ENCODE measurements at regions not wholly inside any gene's neighbourhood (a gene's known extent, or its start where the extent isn't known, plus 50 kb on each side); places are given as distances from the start of the nearest gene placed in this dataset.

GRCh38 chr6:49370518-49370917 lies 92.5 kb downstream of the MMUT start:
- Histone ChIP-seq H3K27me3 (no peaks in the 10 kb centered on the region), H3K4me3 (ENCODE audit: low read depth, low read length) (no peak overlapping the region), H3K4me1 (peaks cover 4% of the 10 kb centered on the region; the same call in 1 of the 2 replicates), H3K9me3 (no peaks in the 10 kb centered on the region), H3K36me3 (no peaks in the 10 kb centered on the region)
- no peak for TF ChIP-seq CTCF (IDR thresholded peaks at IDR 0.05; ENCODE audit: low read depth, low read length)
- DNase-seq = no peak

- Histone ChIP-seq H3K27me3 (no peaks in the 10 kb centered on the region), H3K4me3 (ENCODE audit: low read depth, low read length) (no peak overlapping the region), H3K9me3 (no peaks in the 10 kb centered on the region), H3K36me3 (no peaks in the 10 kb centered on the region), H3K4me1 (peaks cover 4% of the 10 kb centered on the region; the same call in 1 of the 2 replicates)
- TF ChIP-seq CTCF (IDR thresholded peaks at IDR 0.05; ENCODE audit: low read depth, low read length) = no peak
- DNase-seq = no peak
Observed at GRCh38 chr6:49366539-49366938, 96.5 kb downstream of the MMUT start.

- no peak overlapping the region for H3K4me3 ChIP-seq (ENCODE audit: low read depth, low read length)
- no peak for DNase-seq
- TF ChIP-seq CTCF (IDR thresholded peaks at IDR 0.05; ENCODE audit: low read depth, low read length) = no peak
- no peaks in the 10 kb centered on the region for H3K36me3 ChIP-seq
- no peaks in the 10 kb centered on the region for H3K4me1 ChIP-seq
- no peaks in the 10 kb centered on the region; the same call in 1 of the 2 replicates for H3K9me3 ChIP-seq
- H3K27me3 ChIP-seq = no peaks in the 10 kb centered on the region
Observed at GRCh38 chr6:49348561-49348960, 114.5 kb downstream of the MMUT start.

GRCh38 chr6:49342410-49342809 lies 120.6 kb downstream of the MMUT start:
- DNase-seq = no peak

GRCh38 chr6:49341869-49342268 lies 121.2 kb downstream of the MMUT start:
- no peak for DNase-seq
- Histone ChIP-seq H3K4me1 (no peaks in the 10 kb centered on the region), H3K27me3 (no peaks in the 10 kb centered on the region), H3K36me3 (no peaks in the 10 kb centered on the region), H3K9me3 (no peaks in the 10 kb centered on the region; the same call in 1 of the 2 replicates), H3K4me3 (ENCODE audit: low read depth, low read length) (no peak overlapping the region)
- TF ChIP-seq CTCF (IDR thresholded peaks at IDR 0.05; ENCODE audit: low read depth, low read length) = no peak

More at GRCh38 chr6:49342410-49342809, 120.6 kb downstream of the MMUT start:
- Histone ChIP-seq H3K9me3 (no peaks in the 10 kb centered on the region; the same call in 1 of the 2 replicates), H3K36me3 (no peaks in the 10 kb centered on the region), H3K27me3 (no peaks in the 10 kb centered on the region), H3K4me3 (ENCODE audit: low read depth, low read length) (no peak overlapping the region), H3K4me1 (no peaks in the 10 kb centered on the region)
- no peak for TF ChIP-seq CTCF (IDR thresholded peaks at IDR 0.05; ENCODE audit: low read depth, low read length)

GRCh38 chr6:49339096-49339495 lies 124.0 kb downstream of the MMUT start:
- Histone ChIP-seq H3K9me3 (no peaks in the 10 kb centered on the region; the same call in 1 of the 2 replicates), H3K4me1 (peaks cover 6% of the 10 kb centered on the region), H3K27me3 (no peaks in the 10 kb centered on the region), H3K4me3 (ENCODE audit: low read depth, low read length) (no peak overlapping the region), H3K36me3 (no peaks in the 10 kb centered on the region)
- DNase-seq = no peak
- TF ChIP-seq CTCF (IDR thresholded peaks at IDR 0.05; ENCODE audit: low read depth, low read length) = no peak
